GM19467 (cell line): ENCODE measurements at regions not wholly inside any gene's neighbourhood (a gene's known extent, or its start where the extent isn't known, plus 50 kb on each side); places are given as distances from the start of the nearest gene placed in this dataset.

Experiments
- ATAC-seq: cut with Tn5 transposase; IDR thresholded peaks from one replicate; pipeline ENCODE4 v1.9.1; 2021; ENCODE audit warnings: mild to moderate bottlenecking, moderate library complexity; ENCODE audit not compliant: unreplicated experiment

DNA sequence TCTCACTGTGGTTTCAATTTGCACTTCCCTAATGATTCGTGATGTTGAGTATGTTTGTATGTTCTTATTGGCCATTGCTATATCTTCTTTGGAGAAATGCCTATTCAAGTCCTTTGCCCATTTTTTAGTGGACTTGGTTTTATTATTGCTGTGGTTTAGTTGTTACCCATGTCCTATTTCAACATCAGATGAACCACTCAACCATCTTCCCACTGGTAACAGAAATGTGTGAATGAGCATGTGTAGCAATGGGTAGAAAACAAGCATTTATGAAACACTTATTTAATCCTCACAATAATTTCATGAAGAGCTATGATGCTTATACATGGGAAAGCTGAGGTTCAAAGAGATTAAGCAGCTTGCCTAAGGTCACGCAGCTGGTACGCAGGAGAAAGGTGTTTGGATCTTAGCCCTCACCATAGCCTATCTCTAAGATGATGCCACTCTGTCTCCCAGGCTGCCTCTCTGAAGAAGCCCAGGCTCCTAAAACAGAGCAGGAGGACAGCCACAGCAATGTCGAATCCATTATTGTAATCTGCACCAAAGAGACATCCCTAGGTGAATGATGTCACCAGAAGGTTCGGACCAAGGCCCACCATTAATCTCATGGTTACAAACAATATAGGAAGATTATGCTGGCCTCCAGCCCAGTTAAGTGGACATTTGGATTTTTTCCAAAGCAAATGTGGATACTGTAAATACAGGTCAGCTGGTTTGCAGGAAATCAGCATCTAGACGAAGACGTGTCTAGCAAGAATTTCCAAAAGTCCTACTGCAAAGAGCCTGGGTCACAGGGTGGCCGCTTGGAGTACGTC lies 447.6 kb upstream of the ZMIZ1 start:
- ATAC-seq = no peak

DNA sequence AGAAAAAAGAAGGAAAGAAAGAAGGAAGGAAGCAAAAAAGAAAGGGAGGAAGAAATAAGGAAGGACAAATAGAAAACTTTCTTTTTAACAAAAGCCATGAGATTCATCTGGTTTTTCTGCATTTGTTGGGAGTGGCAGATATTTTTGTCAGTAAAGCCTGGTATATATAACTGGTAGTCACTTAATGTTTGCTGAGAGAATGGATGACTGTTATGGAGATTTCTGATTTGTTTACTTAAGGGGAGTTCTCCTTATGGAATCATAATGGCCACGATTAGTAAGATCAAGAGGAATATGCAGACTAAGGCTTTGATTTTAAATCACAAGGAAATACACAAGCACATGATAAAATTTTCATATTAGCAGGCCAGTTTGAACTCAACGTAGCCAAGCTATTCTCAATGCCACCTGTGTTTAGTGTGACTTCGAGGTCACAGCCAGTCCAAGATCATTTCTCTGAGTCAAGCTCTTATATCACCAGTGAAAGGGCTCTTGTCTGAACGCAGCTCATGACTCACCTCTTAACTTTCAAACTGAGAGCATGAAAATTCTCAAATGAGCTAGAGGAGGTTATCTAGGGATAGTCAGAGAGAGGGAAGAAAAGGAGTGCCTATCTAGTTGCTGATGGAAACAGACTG lies 445.1 kb upstream of the ZMIZ1 start:
- no peak for ATAC-seq

DNA sequence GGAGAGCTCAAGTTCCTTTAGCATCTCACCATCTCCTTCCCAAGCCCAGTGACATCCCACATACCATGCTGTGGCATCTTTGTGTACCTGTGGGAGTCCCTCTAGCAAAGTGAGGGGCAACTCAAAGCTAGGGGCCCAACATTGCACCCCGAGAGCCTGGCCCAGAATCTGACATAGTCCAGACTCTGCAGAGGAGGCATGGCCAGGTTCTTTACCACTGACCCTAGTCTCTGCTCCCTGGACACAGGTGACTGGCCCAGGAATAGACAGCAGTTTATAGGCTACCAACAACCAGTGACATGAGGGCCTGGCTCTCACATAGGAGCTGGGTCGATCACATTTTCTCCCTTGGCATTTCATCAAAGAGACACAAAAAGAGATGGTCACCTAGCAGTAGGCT lies 444.0 kb upstream of the ZMIZ1 start:
- ATAC-seq = no peak

DNA sequence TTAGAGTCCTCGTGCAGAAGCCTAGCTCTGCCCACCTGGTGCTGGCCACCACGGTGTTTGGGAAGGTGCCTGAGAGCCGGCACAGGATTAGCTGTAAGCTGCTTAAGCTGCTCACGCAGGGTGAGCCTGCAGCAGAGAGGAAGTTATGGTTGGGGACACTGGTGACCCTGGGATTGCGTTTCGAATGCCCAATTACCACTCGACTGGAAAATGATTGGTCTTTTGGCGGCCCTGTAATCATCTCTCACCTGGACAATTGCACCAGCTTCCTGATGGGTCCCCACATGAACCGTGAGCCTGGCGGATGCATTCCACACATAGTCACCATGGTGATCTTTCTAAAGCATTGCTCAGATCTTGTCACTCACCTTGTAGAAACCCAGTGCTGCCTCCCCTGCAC lies 442.3 kb upstream of the ZMIZ1 start:
- no peak for ATAC-seq

DNA sequence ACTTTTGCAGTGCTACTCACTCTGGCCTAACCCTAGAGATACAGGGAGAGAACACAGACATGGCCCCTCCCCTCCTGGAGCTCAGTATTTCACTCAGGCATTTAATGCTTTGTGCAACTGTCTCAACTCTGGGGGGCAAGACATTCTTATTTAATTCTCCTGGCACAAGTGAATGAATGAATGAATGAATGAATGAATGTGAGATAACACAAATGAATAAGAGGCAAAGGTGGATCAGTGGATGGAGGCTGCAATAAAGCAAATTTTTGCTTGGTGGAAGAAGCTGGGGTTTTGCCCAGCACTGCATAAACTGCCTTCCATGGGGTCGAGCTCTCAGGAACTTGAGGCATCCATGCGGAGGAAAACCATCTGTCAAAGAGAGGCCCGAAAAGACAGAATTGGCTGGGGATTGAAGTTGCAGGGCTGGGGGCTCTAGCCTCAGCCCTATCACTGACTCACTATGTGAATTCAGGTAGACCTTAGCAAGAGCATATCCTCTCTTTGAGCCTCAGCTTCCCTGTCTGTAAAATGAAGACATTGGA lies 441.4 kb upstream of the ZMIZ1 start:
- ATAC-seq = no peak

DNA sequence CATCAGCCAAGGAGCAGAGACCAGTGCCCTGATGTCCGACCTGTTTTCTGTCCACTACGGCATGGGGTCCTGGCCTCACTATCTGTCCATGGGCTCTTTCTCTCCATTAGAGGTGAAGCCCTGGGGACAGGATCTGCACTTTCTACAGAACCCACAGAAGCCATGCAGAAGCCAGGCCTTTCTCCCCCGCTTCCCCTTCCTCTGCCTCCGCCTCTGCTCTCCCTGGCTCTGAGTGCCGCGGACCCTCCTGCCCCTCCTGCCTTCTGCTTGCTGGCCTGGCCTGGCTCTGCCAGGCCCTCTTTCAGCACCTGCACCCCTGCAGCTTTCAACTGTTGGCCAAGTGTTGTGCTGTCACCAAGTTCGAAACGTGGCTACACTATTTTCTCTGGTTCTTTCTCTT lies 439.8 kb upstream of the ZMIZ1 start:
- ATAC-seq = no peak

DNA sequence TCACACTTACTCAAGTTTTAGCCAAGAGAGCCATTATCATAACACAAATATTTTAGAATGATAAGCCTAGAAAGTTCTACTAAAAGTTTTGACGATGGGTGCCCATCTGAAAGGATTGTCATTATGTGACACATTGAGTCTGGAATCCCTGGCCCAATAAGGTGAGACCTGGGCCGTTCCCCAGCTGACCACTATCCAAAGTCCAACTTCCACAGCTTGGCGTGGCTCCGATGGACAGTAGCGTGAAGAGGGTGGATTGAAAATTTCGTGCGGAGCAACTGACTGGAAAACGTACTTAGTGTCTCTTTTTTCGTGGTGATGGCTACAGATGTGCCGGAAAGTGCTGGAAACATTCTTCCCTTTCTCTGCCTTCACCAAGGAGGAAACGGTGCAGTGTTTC lies 439.0 kb upstream of the ZMIZ1 start:
- no peak for ATAC-seq

DNA sequence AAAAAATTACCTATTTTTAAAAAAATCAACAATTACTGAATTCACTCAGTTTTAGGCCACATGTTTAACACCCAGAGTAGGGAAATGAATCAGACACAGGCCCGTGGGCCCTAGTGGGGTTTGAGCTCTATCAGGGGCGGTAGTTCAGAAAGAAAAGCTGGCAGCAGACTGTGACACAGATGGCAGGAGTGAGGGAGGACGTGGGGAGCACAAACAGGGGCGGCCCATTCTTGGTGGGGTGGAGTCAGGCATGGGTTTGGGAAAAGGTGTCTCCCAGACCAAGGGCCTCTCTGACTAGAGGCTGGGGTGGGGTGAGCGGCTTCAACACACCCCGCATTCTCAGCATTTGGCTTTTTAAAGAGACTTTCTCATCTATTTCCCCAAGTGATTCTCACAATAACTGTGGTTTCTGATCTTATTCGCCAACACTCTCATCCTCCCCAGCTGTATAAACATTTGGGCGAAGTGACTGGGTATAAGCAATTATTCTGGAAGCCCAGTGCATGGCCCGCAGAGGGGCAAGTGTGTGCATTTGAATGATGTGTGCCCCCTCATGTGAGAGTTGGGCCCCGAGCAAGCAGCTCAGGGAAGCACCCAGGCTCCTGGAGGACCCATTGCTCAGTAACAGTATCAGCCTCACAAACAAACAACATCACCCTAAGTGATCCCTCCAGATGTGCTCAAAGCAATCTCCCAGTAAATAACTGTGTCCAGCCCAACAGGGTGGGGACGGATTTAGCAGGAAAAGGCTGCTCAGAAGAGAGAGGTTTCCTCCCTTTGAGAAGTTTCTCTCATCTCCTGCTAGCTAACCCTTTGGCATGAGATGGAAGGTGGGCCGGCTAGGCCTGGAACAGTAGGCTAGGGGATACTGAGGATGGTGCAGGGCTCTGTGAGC lies 437.6 kb upstream of the ZMIZ1 start:
- ATAC-seq = no peak

DNA sequence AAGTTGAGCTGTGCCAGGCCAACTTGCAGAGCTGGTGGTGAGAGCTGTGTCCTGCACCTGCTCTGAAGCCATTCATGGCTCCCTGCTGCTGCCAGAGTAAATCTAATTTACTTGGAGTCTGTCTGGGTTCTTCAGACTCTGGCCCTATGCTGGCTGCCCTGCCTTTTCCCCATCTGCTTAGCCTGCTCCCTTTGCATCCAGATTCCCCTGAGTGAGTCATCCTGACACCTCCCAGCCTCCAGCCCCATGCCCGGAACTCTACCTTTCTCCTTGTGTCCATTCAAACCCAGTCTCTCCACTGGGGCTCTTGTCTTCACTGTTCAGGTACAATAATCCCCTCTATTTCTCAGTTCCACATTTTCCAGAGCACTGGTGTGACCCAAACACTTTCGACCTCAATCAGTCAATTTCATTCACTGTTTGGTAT lies 434.4 kb upstream of the ZMIZ1 start:
- ATAC-seq = no peak

DNA sequence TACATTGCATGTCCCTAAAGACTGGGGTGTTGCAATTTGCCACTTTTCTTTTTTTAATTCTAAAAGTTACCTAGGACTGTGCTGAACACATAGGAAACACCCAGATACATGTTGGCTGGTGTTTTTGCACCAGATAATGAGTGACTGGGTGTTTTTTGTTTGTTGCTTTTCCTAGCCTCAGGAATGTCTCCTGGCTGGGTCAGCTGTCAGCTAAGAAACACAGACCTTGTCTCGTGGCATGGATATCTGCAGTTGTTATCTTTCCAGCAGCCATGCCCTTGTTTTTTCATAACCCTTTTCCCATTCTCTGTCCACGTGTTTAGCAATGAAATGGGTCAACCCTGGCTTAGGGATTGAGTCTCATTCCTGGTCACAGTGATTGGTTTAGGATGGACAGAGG lies 433.9 kb upstream of the ZMIZ1 start:
- no peak for ATAC-seq

DNA sequence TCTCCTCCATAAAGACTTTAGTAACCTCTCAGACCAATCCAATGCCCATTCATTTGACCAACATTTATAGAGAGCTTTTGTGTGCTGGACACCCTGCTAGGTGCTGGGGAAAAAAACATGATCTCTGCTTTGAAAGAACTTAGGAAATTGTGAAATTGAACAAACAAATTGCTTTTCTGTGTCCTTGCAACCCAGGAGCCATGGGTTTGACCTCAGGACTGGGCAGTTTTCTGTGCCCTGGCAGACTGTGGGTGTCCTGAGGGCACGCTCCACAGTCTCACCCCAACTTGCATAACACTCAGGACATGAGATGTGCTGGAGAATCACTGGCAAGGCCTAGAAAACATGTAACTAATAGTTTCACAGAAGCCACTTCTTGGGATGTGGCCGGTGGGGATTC lies 429.1 kb upstream of the ZMIZ1 start:
- no peak for ATAC-seq

DNA sequence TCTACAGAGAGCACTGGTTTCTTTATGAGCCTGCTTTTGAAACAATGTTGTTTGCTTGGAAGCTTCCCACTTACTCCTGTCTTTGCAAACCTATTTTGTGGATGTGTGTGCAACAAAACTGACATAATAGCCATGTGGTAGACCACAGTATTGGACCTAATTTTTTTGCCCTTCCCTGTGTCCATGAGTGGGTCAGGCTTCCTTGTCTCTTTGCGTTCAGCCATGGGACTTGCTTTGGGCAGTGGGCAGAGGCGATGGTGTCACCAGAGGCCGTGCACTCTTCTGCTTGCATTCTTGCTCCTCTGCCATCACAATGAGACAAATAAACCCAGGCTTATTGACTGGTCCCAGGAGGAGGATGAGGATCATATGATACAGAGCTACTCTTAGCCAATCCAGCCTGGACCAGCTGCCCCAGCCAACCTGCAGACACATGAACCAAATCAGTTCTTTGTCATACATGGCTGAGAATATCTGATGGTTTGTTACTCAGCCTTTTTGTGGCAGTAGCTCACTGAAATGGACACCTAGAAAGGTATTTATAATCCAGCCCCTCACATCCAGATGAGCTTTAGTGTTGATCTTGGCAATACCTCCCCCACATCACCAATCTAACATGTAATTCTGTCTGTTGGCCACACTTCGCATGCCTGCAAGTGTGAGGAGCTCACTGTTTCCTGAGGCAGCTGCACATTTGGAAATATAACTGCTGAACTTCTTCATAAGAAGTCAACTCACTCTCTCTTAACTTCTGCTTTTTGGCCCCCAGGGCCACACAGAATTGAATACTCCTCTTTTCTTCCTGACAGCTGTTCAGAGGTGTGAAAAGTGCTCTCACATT lies 427.8 kb upstream of the ZMIZ1 start:
- no peak for ATAC-seq

DNA sequence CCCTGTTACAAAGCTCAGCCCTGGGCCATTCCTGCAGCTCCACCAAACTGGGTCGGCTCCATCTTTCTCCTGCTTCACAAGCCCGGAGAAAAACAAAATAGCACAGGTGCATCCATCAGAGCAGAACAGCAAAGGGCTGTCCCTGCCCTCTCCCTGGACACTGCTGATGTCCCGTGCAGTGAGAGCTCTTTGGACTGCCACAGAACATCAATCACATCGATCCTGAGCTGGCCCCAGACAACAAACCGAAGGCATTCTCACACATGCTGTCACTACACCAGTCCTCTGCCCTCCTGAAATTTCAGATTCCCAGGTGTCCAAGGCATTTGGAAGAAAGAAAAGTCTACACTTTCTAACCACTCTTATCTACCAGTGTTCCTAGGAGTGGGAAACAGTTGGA lies 427.1 kb upstream of the ZMIZ1 start:
- no peak for ATAC-seq

DNA sequence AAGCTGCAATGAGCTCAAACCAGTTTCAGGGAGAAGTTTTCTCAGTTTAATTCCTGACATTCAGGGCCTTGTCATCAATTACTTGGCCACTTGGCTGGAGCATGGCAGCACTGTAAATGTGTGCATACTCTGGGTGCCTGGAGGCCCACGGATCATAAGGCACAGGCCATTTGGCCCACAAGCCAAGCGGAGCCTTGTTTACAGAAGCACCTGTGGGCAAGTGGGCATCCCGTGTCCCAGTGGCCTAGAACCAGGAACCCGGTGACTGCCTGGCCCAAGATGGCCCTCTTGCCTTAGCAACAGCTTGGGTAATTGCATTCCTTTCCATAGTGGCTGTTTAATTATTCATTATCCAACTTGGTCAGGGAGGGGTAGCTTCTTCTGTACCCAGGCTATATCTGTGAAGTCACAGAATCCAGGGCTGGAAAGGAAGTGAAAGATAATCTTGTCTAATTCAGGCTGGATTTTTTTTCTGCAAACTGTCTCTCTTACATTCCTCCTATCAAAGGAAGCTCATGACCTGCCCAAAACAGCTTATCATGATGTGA lies 426.4 kb upstream of the ZMIZ1 start:
- ATAC-seq = no peak

DNA sequence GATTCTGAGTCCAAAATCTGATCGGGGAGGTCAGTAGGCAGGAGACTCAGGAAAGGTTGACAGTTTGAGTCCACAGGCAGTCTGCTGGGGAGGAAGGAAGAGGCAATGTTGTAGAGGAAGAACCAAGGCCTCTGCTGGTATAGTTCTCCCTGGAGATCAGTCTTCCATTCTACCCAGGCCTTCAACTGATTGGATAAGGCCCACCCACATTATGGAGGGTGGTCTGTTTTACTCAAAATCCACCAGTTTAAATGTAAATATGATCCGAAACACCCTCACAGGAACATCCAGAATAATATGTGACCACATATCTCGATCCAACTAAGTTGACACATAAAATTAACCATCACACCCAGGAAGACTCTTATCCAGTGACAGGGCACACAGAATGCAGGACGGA lies 425.3 kb upstream of the ZMIZ1 start:
- ATAC-seq = no peak

DNA sequence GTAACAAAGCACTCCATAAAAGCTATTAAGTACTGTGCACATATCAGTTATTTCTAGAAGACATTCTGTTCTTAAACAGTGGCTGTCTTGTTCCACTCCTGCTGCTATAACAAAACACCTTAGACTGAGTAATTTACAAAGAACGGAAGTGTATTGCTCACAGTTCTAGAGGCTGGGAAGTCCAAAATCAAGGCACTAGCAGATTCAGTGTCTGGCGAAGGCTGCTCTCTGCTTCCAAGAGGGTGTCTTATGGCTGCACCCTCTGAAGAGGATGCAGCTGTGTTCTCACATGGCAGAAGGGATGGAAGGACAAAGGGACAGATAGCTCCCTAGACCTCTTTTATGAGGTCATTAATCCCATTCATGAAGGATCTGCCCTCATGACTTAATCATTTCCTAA lies 424.2 kb upstream of the ZMIZ1 start:
- ATAC-seq = no peak

DNA sequence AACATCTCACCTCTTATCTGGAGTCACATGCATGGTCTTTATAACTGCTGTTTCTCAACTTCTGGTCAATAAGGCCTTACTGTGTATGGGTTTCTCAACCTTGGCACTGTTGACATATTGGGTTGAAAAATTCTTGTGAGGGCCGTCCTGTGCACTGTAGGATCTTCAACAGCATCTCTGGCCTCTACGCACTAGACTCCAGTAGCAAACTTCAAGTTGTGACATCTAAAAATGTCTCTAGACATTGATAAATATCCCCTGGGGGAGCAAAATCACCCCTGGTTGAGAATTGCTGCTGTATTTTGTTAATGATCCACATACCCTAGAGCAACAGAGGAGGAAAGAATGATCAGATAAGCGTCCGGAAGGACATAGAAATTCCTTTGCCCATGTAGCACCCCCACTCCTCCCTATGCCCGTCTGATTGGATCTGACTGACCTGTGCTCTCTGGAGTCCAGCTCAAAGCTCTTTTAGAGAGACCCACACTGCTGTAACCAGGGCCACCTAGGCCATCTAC lies 423.5 kb upstream of the ZMIZ1 start:
- ATAC-seq = no peak

DNA sequence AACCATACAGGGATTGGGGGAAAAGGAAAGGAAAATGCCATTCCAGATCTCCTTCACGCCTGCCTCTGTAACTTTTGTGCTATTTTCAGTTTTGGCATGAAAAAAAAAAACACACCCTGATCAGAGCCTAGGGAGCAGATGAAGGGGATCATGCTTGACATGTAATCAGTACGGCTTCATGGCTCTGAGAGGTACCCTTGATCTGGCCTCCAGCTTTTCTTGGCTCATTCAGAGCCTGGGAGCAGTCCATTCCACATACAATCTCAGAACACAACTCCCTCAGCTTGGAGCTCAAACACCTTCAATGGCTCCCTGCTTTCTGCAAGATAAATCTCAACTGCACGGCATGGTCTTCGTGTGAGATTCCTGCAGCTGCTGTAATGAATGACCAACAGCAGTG lies 422.8 kb upstream of the ZMIZ1 start:
- no peak for ATAC-seq

DNA sequence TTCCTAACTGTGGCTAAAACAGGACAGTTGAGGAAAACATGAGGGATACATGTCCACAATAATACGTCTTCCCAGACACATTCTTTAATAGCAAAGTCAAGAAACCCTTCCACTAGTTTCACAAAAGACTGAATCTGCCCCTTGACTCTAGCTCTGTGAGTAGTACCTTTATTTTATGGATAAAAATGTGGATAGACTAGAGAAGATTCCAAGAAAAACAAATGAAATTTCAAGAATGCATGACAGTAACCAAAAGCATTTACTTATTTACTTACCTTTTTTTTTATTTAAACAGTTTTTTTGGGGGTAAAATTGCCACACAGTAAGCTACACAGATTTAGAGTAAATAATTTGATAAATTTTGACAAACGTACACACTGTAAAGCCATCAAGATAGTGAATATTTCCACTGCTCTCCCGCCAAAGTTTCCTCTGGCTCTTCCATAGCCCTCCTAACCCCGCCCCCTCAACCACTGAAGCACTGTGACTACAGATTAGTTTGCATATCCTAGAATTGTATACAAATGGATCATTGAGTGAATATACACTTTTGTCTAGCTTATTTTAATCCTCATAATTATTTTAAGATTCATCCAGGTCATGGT lies 420.4 kb upstream of the ZMIZ1 start:
- ATAC-seq = no peak

DNA sequence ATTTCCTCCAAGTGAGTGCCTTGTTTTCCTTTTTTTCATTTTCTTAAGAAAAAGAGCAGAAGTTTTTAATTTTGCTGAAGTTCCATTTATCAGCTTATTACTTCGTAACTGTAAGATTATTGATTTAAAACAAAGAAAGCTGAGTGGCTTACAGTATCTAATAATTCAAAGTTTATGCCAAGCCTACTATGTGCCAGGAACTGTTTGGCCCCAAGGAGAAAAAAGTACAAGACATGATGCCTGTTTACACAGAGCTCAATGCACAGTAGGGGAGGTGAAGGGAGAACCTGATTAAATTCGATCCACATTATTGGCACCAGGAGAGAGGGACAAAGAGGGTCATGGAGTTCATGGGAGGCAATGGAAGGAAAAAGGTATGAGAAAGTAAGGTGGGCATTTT lies 419.3 kb upstream of the ZMIZ1 start:
- ATAC-seq = no peak
